HL-60 (cell line): ENCODE measurements at regions not wholly inside any gene's neighbourhood (a gene's known extent, or its start where the extent isn't known, plus 50 kb on each side); places are given as distances from the start of the nearest gene placed in this dataset.

Experiments used
- DNase-seq, 2 experiments: peaks; one replicate each; pipeline ENCODE4 v3.0.0-alpha.2; 2010 to 2020; ENCODE audit warnings: low read depth in 1 of 2, low spot score in 1 of 2
- H3K27ac ChIP-seq: fragments of 250-450 bp; sonication (Bioruptor Pico); replicated peaks from 2 replicates; pipeline ENCODE4 v1.5.1; 2020; ENCODE audit warnings: mild to moderate bottlenecking, moderate library complexity
- H3K27me3 ChIP-seq: fragments of 250-450 bp; sonication (Bioruptor Pico); 2 replicates; pipeline ENCODE4 v1.5.1; 2021; ENCODE audit warnings: mild to moderate bottlenecking, moderate library complexity; ENCODE audit not compliant: insufficient read depth, poor library complexity, severe bottlenecking
- H3K4me3 ChIP-seq: replicated peaks from 2 replicates; pipeline ENCODE4 v1.5.1; 2011; ENCODE audit warnings: mild to moderate bottlenecking, control low read depth, low read length; ENCODE audit not compliant: insufficient read depth
- GABPA ChIP-seq: IDR thresholded peaks from 2 replicates; pipeline ENCODE4 v1.6.1; 2012; ENCODE audit warnings: low read depth
- POLR2AphosphoS5 ChIP-seq: IDR thresholded peaks from 2 replicates; pipeline ENCODE4 v1.6.1; 2012; ENCODE audit warnings: low read depth
- SPI1 ChIP-seq: IDR thresholded peaks from 2 replicates; pipeline ENCODE4 v1.6.1; 2012; ENCODE audit warnings: low read depth, mild to moderate bottlenecking, borderline replicate concordance
- TF ChIP-seq, protein P1 (sequence below): IDR thresholded peaks from one replicate; pipeline ENCODE4 v1.5.1; 2011; ENCODE audit warnings: low read length, control low read depth, inconsistent platforms; ENCODE audit not compliant: insufficient read depth
- TF ChIP-seq, protein P2 (sequence below): IDR thresholded peaks from 2 replicates; pipeline ENCODE4 v1.6.1; 2012; ENCODE audit warnings: low read depth; ENCODE audit not compliant: insufficient replicate concordance

DNA sequence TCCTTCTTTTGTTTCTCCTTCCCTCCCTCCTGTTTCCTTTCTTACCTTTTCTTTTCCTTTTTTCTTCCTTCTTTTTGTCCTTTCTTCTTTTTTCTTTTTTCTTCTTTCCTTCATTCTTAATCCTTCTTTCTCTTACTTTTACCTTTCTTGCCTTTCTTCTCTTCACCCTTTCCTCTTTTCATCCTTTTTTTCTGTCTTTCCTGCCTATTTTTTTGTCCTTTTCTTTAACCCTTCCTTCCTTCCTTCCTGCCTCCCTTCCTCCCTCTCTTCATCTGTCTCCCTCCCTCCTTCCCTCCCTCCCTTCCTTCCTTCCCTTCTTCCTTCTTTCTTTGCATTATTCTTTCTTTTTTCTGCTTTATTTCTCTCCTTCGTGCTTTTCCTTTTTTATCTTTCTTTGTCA is 160.7 kb downstream of the AXIN2 start:
- no peak for DNase-seq
- TF ChIP-seq, protein P1, sequence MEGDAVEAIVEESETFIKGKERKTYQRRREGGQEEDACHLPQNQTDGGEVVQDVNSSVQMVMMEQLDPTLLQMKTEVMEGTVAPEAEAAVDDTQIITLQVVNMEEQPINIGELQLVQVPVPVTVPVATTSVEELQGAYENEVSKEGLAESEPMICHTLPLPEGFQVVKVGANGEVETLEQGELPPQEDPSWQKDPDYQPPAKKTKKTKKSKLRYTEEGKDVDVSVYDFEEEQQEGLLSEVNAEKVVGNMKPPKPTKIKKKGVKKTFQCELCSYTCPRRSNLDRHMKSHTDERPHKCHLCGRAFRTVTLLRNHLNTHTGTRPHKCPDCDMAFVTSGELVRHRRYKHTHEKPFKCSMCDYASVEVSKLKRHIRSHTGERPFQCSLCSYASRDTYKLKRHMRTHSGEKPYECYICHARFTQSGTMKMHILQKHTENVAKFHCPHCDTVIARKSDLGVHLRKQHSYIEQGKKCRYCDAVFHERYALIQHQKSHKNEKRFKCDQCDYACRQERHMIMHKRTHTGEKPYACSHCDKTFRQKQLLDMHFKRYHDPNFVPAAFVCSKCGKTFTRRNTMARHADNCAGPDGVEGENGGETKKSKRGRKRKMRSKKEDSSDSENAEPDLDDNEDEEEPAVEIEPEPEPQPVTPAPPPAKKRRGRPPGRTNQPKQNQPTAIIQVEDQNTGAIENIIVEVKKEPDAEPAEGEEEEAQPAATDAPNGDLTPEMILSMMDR, result no peak
- TF ChIP-seq POLR2AphosphoS5, result no peak
- no peak for TF ChIP-seq GABPA
- H3K4me3 ChIP-seq, result no peak overlapping the region
- H3K27me3 ChIP-seq, result no peaks in the 10 kb centered on the region
- H3K27ac ChIP-seq, result no peak overlapping the region

DNA sequence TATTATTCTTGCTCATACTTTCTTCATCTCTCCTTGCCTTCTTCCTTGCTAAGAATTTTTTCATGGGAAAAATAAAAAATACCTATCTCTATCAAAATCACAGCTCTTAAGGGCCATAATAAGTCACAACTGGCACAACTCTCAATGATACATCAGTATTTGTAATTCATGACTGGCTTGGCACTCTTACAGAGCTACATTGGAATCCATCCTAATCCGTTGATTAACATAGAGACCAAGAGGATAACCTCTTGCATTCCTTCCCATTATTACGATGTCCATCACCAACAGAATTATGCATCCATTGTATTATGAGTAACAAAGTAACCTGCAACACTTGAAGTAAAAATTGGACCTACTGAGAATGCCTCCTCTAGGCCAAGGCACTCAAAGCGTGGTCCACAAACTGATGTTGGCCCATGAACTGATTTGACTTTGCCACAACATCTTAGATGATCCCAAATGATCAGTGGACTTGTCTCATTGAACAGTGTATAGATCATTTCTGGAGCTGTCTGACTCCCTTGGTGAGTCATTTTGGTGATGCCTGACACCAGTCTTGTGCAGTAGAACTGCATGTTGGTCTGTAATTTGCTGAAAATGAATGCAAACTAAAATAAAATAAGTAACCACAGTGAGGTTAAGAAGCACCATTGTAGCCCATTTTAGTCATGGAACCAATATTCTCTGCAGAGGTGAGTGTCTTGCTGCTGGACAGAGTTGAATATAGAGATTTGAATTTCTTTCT is 163.2 kb downstream of the AXIN2 start:
- H3K27me3 ChIP-seq, result no peaks in the 10 kb centered on the region
- H3K27ac ChIP-seq, result no peak overlapping the region
- H3K4me3 ChIP-seq, result no peak overlapping the region
- DNase-seq, result no peak
- TF ChIP-seq, protein P1, result no peak
- TF ChIP-seq POLR2AphosphoS5 (no peak), GABPA (no peak), SPI1 (no peak)
- TF ChIP-seq, protein P2, sequence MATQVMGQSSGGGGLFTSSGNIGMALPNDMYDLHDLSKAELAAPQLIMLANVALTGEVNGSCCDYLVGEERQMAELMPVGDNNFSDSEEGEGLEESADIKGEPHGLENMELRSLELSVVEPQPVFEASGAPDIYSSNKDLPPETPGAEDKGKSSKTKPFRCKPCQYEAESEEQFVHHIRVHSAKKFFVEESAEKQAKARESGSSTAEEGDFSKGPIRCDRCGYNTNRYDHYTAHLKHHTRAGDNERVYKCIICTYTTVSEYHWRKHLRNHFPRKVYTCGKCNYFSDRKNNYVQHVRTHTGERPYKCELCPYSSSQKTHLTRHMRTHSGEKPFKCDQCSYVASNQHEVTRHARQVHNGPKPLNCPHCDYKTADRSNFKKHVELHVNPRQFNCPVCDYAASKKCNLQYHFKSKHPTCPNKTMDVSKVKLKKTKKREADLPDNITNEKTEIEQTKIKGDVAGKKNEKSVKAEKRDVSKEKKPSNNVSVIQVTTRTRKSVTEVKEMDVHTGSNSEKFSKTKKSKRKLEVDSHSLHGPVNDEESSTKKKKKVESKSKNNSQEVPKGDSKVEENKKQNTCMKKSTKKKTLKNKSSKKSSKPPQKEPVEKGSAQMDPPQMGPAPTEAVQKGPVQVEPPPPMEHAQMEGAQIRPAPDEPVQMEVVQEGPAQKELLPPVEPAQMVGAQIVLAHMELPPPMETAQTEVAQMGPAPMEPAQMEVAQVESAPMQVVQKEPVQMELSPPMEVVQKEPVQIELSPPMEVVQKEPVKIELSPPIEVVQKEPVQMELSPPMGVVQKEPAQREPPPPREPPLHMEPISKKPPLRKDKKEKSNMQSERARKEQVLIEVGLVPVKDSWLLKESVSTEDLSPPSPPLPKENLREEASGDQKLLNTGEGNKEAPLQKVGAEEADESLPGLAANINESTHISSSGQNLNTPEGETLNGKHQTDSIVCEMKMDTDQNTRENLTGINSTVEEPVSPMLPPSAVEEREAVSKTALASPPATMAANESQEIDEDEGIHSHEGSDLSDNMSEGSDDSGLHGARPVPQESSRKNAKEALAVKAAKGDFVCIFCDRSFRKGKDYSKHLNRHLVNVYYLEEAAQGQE, result no peak

DNA sequence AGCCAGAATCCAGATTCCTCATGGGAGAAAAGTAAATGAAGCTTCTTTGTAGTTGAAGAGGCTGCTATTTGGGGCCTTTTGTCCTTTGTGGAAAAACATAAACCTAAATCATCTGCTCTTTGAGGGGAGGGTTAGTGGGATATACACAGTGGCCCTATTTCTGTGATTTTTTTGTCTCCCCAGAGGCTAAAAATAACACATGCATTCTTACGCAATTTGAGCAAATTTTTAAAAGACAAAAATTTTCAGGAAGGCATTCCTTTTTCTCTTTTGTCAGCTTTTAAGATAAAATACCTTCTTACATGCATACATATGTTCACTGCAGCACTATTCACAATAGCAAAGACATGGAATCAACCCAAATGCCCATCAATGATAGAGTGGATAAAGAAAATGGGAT is 165.5 kb downstream of the AXIN2 start:
- TF ChIP-seq, protein P1, result no peak
- TF ChIP-seq POLR2AphosphoS5, result no peak
- TF ChIP-seq, protein P2, result no peak
- TF ChIP-seq GABPA, result no peak
- TF ChIP-seq SPI1, result no peak
- DNase-seq, result no peak
- H3K27me3 ChIP-seq, result no peaks in the 10 kb centered on the region
- no peak overlapping the region for H3K4me3 ChIP-seq
- H3K27ac ChIP-seq, result no peak overlapping the region

DNA sequence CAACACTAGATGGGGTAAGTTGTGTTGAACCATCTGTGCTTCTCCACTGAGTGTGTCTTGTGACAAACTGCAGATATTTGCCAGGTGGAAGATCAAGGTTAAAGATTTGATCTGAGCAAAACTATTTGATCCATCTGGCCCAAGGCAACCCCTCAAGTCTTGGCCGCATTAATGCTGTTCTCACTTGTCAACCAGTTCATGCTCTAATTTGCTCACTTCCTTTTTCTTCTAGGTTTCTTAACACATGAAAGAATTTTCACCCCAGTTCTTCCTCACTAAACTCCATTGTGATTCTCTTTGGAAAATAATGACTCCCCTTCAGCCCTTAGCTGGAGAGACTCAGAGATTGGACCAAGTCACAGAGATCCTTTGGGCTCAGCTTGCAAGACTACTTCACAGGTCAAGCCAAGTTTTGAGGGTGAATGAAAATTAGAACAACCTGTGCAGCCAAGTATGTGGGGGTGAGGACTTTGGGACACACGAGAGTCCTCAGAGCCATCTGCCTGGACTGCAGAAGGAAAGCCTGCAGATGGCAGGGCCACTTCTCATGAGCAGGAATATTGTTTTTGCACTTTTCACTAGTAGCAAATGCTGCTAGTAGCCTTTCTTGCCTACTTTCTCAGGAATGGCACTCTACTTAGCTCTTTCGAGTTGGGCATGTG is 166.5 kb downstream of the AXIN2 start:
- no peak overlapping the region for H3K27ac ChIP-seq
- H3K4me3 ChIP-seq, result no peak overlapping the region
- no peak for DNase-seq
- TF ChIP-seq, protein P2, result no peak
- TF ChIP-seq, protein P1, result no peak
- no peak for TF ChIP-seq POLR2AphosphoS5
- TF ChIP-seq GABPA, result no peak
- no peak for TF ChIP-seq SPI1
- no peaks in the 10 kb centered on the region for H3K27me3 ChIP-seq
